Mammary epithelial cell (primary cell): ENCODE measurements at regions not wholly inside any gene's neighbourhood (a gene's known extent, or its start where the extent isn't known, plus 50 kb on each side); places are given as distances from the start of the nearest gene placed in this dataset.

Experiments
- EZH2 ChIP-seq: IDR thresholded peaks from 2 replicates; pipeline ENCODE4 v1.6.1; 2012; ENCODE audit warnings: low read length, inconsistent platforms, borderline replicate concordance
- TF ChIP-seq, protein P1 (sequence below), 2 donors: IDR thresholded peaks in 1 of 2; conservative IDR thresholded peaks in 1 of 2; 2 replicates each; pipeline ENCODE4 v1.5.1; 2011 to 2012; ENCODE audit warnings: inconsistent platforms in 2 of 2, low read length in 2 of 2, mild to moderate bottlenecking in 2 of 2, control low read depth in 1 of 2, low read depth in 1 of 2; ENCODE audit not compliant: insufficient read depth in 1 of 2; ENCODE audit errors: extremely low read depth in 1 of 2

DNA sequence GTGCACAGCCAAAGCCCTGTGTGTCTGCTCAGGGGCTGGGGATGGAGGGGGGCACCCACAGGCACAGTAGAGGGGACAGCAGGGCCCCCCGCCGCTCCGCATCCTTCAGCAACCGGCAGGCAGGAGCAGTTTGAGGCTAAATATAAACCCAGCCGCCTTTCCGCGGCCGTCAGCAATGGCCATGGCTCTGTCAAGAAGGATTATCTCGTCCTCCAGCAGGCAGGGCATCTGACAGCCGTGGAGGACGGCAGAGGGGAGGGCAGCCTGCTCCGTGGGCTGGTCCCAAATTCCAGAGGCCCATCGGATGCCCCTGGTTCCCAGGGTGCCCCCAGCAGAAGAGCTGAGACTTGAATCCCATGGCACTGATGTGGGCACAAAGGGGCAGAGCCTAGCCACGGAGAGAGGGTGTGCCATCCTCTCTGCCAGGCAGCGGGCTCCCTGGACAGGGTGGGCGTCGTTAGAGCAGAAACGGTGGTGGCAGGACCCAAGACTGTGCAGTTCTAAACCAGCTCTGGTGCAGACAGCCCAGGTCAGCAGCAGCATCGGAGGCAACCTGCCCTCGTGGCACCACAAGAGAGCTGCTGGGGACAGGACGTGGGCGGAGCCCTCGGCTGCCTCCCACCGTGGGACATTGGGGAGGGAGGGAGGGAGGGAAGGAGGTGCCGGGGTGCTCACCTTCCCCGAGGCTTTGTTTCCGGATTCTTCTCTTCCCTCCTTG, 198.8 kb upstream of the CIBAR2 start:
- TF ChIP-seq, protein P1, sequence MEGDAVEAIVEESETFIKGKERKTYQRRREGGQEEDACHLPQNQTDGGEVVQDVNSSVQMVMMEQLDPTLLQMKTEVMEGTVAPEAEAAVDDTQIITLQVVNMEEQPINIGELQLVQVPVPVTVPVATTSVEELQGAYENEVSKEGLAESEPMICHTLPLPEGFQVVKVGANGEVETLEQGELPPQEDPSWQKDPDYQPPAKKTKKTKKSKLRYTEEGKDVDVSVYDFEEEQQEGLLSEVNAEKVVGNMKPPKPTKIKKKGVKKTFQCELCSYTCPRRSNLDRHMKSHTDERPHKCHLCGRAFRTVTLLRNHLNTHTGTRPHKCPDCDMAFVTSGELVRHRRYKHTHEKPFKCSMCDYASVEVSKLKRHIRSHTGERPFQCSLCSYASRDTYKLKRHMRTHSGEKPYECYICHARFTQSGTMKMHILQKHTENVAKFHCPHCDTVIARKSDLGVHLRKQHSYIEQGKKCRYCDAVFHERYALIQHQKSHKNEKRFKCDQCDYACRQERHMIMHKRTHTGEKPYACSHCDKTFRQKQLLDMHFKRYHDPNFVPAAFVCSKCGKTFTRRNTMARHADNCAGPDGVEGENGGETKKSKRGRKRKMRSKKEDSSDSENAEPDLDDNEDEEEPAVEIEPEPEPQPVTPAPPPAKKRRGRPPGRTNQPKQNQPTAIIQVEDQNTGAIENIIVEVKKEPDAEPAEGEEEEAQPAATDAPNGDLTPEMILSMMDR (conservative IDR thresholded peaks at IDR 0.05 in 1 of 2, IDR thresholded peaks at IDR 0.05 in 1 of 2; ENCODE audit: extremely low read depth in 1 of 2, insufficient read depth in 1 of 2, low read depth in 1 of 2, low read length in 2 of 2) = no peak
- TF ChIP-seq EZH2 = no peak
